ENCODE measurements at regions not wholly inside any gene's neighbourhood (a gene's known extent, or its start where the extent isn't known, plus 50 kb on each side); places are given as distances from the start of the nearest gene placed in this dataset.

GRCh38 chr4:132313852-132314251 lies 835.2 kb upstream of the PCDH10 start:
- TF ChIP-seq CTCF (IDR thresholded peaks at IDR 0.05) (no peak), EP300 (IDR thresholded peaks at IDR 0.05; ENCODE audit: low read depth) (no peak), POLR2AphosphoS5 (IDR thresholded peaks at IDR 0.05) (no peak)
